GM18505 (cell line): ENCODE measurements at regions not wholly inside any gene's neighbourhood (a gene's known extent, or its start where the extent isn't known, plus 50 kb on each side); places are given as distances from the start of the nearest gene placed in this dataset.
"Not testable (repeated sequence)": the region's sequence is repeated elsewhere in the genome, so short reads cannot be mapped to it uniquely, and the experiment has no call there.

Source experiments
- ATAC-seq: cut with Tn5 transposase; IDR thresholded peaks from one replicate; pipeline ENCODE4 v1.9.1; 2021; ENCODE audit not compliant: unreplicated experiment
- POLR2A ChIP-seq: IDR thresholded peaks from 4 replicates; pipeline ENCODE4 v1.6.1; 2011; ENCODE audit warnings: borderline replicate concordance; ENCODE audit not compliant: insufficient read depth, insufficient read length; ENCODE audit errors: extremely low read depth

DNA sequence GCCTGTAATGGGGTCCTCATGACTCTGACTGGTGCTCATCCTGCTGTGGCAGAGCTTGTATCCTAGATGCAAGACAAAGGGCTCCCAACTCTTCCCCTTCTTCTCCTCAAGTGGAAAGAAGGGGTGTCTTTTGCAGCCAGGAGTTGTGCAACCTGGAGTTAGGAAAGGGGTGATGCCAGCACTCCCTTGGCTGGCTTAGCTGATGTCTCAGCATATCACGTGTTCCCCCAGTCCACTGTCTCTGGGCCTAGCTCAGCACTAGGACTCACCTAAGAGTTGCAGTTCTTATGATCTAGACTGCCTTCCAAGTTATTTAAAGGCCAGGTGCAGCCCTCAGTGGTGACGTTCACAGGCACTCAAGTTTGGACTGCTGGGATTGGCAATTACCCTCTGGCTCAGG is 146.2 kb upstream of the GORAB start:
- no peak for ATAC-seq
- TF ChIP-seq POLR2A: no peak

DNA sequence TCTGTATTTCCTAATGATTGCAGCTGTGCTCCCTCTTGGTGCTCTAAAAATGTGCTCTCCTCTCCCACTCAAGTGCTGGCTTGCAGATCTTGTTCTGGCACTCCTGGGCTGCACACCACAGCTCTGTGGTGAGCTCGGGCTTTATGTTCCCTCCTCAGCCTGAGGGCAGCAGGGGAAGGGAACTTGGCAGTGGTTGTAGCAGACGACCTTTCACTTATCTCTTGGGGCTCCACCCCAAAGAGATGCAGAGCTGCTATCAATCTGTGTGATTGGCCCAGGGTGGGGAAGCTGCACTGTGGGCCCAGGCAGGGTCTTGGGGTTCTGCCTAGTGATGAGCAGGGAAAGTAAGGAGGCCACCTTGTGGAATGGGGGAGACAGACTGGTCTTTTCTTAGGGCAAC is 143.5 kb upstream of the GORAB start:
- ATAC-seq: no peak
- no peak for TF ChIP-seq POLR2A

DNA sequence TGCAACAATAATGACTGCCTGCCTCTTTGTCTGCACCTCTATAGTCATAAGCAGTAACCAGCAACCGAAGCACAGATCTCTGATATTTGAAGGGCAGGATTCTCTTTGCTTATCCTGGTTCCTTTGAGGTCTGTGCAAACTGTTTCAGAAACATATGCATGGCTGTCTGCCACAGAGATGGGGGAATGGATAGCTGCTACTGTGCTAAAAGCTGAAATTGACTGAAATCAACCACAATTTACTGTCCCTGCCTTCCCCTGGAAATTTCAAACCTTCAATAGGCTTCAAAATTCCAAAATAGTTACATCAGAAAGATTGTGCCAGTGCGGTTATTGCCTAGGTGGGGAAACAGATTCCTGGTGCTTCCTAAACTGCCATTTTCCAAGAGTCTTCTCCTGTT is 136.8 kb upstream of the GORAB start:
- no peak for ATAC-seq
- TF ChIP-seq POLR2A: no peak

DNA sequence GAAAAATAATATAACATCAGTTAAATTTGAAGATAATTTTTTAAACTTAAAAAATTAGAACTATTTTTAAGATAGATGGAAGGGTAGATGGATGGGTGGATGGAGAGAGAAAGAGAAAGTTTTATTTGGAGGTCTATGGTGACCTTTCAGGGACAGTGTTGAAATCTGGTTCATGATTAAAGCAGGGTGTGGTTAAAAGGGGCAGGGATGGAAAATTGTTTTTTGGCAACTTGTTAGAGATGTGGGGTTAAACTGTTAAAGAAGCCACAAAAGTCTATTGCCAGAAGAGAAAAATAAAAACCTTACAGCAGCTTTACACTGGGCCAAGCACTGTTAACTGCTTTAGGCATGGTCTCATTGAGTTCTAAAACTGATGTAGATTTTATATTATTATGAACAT is 134.9 kb upstream of the GORAB start:
- ATAC-seq: no peak
- no peak for TF ChIP-seq POLR2A

- ATAC-seq: no peak
- TF ChIP-seq POLR2A: no peak
Observed at GRCh38 chr1:170402476-170403311, 129.3 kb upstream of the GORAB start.

- ATAC-seq: no peak
- no peak for TF ChIP-seq POLR2A
Observed at GRCh38 chr1:170407138-170407537, 124.8 kb upstream of the GORAB start.

DNA sequence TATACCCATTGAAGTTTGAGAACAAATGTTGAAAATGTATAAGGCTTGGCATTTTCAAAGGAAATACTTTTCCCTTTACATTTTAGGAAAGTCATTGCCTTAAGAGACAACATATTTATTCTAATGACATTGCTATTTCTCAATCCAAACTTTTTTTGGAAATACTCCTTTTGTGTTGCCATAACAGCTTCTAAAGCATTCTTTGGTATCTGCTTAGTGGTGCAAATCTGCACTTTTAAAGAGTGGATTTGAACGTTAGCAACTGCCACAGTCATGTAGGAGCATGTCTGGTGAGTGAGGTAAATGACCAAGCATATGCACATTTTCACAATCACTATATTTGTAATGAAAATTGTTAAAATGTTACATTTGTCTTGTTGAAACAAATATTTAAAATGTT is 124.4 kb upstream of the GORAB start:
- no peak for ATAC-seq
- TF ChIP-seq POLR2A: no peak

DNA sequence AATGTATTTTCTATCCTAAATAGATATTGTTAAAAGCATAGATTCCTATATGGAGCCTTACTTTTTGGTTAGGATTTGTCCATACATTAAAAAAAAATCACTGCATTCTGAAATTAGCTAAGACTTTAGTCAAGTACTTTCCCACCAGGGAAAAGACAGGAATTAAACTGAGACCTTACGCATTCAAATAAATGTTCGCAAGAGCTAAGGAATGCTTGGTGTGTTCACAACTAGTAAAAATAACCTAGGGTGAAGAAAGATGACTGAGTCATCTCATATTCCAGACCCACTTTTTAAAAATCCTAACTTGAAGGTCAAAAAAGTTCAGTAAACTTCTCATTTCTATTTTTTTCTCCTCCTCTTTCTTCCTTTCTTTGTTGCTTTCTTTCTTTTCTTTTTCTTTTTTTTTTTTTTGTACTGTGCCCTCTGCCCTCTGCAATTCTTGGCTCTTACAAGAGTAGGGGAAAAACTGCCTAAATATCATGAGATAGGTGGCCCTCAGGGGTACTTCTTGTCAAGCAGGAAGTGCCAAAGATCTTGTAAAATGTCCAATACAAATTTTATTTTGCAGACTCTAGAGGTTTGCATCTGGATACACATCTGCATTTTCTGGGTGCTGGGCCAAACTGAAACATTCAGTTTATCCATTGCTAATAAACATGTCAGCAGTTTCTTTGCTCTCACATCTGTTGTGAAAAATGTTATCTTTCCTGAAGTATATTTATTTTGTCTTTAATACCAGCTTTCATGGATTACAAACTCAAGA is 121.4 kb upstream of the GORAB start:
- ATAC-seq: no peak
- TF ChIP-seq POLR2A: no peak

DNA sequence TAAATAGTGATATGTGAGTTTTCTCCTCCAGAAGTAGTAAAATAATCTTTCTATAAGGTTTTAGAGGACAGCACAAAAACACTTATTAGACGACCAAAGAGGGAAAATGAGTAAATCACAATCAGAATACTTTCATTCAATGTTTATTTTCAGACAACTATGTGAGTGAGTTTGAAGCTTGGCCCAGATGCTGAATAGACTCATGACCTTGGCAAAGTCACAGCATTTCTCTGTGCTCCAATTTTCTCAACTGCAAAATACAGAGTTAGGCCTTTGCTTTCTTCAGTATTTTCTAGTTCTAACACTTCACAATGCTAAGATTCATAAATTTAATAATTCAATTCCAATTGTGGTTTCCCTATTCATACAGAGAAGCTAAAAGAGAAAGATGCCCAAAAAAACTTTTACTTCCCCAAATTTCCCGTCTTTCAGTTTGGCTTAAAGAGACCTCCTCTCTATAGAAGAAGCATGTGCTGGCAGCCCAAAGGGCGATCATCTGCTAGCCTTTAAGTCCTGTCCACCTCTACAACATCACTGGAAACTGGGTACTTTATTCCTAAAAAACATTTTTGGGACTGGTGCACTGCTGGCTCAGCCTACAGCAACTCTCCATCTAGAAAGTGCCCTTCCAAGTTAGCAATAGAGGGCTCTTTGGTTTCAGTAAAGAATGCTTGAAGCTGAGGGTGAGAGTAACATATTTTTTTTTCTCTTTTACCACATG is 116.8 kb upstream of the GORAB start:
- ATAC-seq: no peak
- TF ChIP-seq POLR2A: no peak

DNA sequence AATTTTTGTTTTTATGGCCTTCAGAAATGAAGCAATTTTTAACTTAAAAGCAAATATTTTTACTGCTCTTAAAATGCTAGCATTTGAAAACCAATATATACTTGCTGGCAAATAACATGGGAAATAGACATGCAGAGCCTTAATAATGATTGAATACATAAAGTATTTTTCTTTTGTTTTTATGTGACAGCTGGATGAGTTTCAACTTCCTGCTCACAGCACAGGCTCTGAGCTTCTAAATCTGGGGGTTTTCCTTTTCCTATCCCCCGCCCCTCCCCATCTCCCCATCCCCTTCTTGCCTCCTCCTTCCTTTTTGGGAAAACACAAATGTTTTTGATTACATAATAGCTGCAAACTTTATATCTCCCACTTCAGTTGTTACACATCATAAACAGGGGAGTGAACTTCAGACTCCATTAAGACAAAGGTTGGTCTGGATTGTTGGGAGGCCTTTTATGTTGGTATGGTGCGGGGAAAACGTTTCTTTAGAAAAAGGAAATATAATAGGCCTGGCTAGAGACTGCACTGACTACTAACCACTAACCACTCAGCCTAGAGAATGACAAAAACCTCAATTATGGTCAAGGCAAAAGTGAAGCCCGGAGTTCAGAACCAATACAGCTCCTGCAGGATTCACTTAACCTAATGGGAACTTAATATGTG is 116.1 kb upstream of the GORAB start:
- ATAC-seq: no peak
- no peak for TF ChIP-seq POLR2A

- TF ChIP-seq POLR2A: no peak
- no peak for ATAC-seq
Observed at GRCh38 chr1:170424346-170424745, 107.6 kb upstream of the GORAB start.

- ATAC-seq: no peak
- TF ChIP-seq POLR2A: no peak
Observed at GRCh38 chr1:170426596-170426995, 105.4 kb upstream of the GORAB start.

GRCh38 chr1:170427002-170427401 is 105.0 kb upstream of the GORAB start:
- ATAC-seq: not testable (repeated sequence)
